ENCODE measurements at regions not wholly inside any gene's neighbourhood (a gene's known extent, or its start where the extent isn't known, plus 50 kb on each side); places are given as distances from the start of the nearest gene placed in this dataset.

- TF ChIP-seq CTCF (IDR thresholded peaks at IDR 0.05): no peak
- peak; percentile 42 to 84 (median 74) for TF ChIP-seq POLR2AphosphoS5 (IDR thresholded peaks at IDR 0.05)
- no peak for TF ChIP-seq POLR2A (IDR thresholded peaks at IDR 0.05)
- peak in 3 of 4 donors; percentile 11 to 77 (median 76) for TF ChIP-seq EP300 (IDR thresholded peaks at IDR 0.05)
Measured at GRCh38 chr10:27618906-27619305, 114.8 kb downstream of the RAB18 start.
